ENCODE measurements at regions not wholly inside any gene's neighbourhood (a gene's known extent, or its start where the extent isn't known, plus 50 kb on each side); places are given as distances from the start of the nearest gene placed in this dataset.

DNA sequence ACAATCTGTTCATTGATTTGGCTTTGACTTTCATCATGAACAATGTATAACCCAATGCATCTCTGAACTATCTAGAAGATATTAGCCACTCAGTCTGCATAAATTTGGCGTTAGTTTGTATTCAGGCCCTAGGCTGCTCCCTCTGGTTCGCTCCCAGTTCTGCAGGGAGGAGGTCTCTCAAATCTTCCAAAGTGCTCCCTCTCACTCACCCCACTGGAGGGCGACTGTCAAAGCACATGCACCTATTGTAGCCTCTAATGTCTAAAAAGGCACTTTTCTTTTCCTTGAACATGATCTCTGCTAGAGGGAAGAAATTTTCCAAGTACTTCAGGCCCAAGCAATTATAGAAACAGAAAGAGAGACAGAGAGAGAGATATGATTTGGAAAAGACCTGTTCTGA is 291.5 kb downstream of the TDRD15 start:
- DNase-seq (ENCODE audit: low spot score) = no peak

DNA sequence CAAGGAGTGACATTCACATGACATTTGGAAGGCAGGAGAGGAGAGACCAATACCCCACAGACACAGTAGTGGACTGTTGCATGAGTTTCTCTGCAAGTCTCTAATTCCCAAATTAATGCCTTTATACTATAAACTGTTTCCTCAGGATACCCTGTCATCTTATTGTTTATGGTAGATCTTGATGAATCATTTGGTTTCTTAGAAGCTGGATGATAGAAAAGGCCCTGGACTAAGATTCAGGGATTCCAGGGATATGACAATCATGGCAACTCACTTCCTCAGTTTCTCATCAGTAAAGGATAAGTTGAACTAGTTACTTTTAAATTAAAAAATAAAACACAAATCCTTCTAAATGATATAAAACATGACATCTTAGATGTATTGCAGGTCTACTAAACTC is 292.5 kb downstream of the TDRD15 start:
- DNase-seq (ENCODE audit: low spot score) = no peak
- intact Hi-C loops (cut with DNase I) = no loop called here

More for the DNA sequence above, 291.5 kb downstream of the TDRD15 start:
- intact Hi-C loops (cut with DNase I) = no loop called here

DNA sequence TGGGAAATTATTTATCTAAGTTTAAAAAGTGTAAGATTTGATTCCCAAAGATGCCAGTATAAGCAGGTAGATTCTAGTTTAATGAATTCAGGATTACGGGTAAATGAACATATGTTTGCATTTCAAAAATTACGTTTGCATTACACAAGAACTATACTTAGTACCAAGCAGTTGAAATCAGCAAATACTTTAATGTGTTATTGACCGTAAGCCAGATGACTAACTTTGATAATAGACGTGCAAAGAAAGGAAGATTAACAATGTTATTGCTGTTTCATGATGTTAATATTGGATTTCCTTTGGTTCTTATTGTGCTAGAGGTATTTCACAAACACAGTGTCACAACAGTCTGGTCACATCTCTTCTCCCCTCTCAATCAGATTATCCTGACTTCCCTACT is 294.7 kb downstream of the TDRD15 start:
- intact Hi-C loops (cut with DNase I) = no loop called here
- no peak for DNase-seq (ENCODE audit: low spot score)

DNA sequence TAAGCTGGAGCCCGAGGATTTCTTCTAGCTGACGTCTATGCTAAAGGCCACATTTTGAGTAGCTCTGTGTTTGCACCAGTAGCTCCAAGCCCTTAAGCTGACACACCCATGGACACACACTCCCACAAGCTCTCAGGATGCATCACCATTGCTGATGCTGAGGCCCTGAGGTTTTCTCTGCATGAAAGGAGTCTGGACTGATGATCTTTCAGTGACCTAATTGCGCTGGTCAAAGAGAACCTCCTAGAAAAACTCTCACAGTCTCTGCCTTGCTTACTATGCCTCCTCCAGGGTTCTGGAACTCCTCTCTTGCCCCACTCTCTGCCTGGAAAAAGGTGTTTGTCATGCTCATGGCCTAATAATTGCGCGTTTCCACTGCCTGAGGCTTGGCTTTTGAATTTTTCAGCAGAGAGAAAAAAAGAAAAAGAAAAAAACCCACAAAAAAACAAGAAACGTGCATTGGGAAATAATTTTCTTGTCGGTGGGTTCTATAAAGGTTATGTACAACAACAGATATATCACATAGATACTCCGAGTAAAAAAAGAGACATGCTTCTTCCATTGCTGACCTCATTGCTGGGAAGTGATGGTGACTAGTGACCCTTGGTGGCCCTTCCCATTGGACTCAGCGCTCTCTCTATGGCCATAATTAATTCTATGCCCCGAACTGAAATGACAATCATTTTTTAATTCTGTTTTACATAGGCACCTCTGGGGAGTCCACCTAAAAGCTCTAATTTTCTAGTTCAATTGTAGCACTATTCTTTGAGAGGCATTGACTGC is 297.0 kb downstream of the TDRD15 start:
- DNase-seq (ENCODE audit: low spot score) = no peak
- intact Hi-C loops (cut with DNase I) = no loop called here

DNA sequence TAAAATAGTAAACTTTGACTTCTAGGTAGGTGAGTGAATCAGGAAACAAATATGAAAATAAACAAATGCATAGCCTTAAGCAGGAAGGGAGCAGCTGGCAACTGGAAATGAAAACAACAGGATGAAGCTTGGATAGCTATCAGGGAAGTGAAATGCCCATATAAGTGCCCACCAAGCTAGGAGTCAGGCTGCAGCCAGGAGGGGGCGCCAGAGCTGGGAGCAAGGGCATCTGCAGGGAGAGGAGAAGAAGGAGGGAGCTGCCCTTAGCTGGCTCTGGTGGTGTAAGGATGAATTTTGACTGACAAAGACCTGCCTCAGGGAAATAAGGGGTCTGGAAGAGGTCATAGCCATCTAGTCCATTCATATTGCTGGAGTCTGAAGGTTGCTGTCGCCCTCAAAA is 298.3 kb downstream of the TDRD15 start:
- no peak for DNase-seq (ENCODE audit: low spot score)

DNA sequence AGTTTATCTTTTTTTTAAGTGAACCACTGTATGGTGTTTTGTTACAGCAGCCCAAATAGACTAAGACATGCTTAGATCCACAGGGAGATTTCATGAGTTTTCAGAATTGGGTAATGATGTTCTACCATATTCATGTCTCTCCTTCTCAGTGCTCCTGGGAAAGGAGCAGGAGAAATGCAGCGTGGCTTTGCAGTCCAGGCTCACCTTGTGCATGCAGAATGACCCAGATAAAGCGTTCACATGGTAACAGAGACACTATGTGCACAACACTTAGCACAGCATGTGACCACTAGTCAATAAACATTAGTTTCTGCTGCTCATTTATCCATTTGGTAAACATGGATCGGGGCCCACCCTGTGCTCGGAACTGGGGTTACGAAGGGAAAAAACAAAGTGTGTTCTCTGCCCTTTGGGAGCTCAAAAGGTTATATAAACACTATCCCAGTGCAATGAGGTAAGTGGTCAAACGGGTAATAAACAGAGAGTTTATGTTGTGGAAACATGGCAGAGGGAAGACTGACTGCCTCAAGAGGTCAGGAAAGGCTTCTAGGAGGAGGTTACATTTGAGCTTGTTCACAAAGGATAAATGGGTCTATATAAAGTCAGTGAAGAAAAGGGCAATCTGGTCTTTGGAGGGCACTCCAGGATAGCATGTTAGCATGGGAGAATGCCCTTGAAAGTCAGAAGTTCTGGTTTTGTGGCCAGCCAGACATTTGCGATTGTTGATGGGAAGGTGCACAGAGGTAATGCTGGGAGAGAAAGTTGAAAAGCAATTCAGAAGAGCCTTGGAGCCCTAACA is 299.2 kb downstream of the TDRD15 start:
- intact Hi-C loops (cut with DNase I) = no loop called here
- no peak for DNase-seq (ENCODE audit: low spot score)

More for the DNA sequence above, 298.3 kb downstream of the TDRD15 start:
- intact Hi-C loops (cut with DNase I) = no loop called here

DNA sequence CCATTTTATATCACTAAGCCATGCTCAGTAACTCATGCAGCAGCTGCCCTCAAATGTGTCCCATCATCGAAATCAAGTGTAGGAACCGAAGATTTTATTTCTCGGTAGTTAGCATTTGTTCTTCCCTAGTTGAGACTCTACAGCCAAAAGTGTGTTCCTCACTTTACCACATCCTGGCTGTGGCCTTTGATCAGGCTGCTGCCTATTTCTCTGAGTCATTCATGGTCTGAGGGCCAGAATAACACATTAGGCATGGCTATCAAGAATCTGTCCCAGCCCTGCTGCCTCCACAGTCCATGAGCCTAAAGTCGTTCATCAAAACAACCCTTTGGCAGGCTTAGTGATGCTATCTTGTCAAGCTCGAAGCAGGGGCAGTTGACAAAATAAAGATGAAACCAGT is 300.1 kb downstream of the TDRD15 start:
- intact Hi-C loops (cut with DNase I) = no loop called here
- no peak for DNase-seq (ENCODE audit: low spot score)

DNA sequence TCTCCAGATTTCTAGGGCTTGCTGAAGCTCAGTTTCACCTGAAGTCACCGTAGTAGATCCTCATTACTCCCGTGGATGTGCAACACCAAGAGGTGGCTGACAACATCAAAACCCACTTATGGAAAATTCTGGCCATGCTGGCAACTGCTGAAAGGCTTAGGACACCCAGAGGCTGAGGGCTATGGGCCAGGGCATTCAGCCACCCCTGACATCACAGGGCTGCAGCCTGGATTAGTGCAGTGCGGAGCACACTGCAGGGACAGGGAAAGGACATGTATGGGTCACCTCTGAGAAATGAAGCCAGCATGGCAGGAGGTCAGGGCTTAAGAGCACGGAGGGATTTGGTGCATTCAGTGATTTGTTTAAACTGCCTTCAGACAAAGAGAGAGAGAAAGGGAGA is 300.6 kb downstream of the TDRD15 start:
- intact Hi-C loops (cut with DNase I) = no loop called here
- peak; percentile 85 for DNase-seq (ENCODE audit: low spot score)

DNA sequence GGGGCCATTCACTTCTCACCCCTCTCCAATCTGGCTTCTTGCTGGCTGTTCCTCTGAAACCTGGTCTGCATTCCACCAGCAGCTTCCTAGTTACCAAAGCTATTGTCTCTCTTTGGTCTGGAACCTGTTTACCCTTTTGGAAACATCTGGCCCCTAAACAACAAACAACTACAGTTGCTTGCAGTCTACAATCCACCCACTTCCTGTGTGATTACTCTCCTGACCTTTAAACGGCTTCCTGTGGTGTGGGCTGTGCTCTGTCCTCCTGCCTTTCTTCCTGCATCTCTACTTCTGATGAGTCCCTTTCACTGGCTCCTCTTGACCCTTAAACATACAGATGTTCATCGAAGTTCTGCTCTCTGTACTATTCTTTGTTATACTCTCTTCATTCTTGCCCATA is 303.8 kb downstream of the TDRD15 start:
- intact Hi-C loops (cut with DNase I) = no loop called here
- no peak for DNase-seq (ENCODE audit: low spot score)

DNA sequence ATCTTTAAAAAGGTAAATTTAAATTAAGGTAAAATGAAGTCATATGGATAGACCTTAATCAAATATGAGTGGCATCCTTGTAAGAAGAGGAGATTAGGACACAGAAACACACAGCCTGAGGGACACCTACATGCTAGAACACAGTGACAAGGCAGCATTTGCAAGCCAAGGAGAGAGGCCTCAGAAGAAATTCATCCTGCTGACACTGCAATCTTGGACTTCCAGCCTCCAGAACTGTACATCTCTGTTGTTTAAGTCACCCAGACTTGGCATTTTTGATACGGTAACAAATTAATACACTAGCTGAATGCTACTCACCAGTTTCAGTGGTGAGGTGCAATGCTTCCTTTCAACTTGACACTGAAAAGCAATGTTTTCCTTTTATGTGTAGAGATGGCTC is 305.0 kb downstream of the TDRD15 start:
- DNase-seq (ENCODE audit: low spot score) = no peak
- intact Hi-C loops (cut with DNase I) = no loop called here

DNA sequence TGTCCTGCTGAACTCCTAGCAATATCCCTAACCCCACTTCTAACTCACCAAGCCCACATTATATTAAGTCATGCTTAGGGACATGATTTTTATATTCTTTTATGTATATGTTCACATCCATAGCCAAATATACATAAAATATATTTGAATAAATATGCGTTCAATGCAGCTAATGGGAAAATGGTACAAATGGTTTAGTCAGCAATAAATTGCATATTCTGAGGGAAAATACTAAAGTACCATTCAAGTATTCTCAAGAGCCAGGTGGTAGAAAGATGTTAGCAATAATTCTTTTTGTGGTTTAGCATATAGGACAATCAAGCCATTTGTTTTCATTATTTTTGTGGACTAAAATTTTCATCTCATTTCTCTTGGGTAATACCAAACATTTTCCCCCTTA is 306.0 kb downstream of the TDRD15 start:
- no peak for DNase-seq (ENCODE audit: low spot score)
- intact Hi-C loops (cut with DNase I) = no loop called here

DNA sequence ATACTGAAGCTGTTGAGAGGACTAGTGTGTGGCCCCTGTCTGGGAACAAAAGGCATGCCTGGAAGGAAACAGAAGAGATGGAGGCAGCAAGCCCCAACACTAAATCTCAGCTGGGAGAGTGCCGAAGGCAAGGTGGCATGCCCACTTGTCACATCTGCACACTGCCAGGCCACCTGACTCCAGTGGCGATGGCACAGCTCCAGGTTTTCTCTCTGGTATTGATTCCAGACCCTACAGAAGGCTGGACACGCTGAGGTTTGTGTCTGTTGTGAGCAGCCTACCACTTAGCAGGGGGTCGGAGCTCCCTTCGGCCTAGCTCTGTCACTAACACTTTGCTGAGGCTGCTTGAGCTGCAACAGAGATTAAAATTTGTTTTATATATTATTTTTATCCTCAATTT is 307.3 kb downstream of the TDRD15 start:
- intact Hi-C loops (cut with DNase I) = no loop called here
- no peak for DNase-seq (ENCODE audit: low spot score)

DNA sequence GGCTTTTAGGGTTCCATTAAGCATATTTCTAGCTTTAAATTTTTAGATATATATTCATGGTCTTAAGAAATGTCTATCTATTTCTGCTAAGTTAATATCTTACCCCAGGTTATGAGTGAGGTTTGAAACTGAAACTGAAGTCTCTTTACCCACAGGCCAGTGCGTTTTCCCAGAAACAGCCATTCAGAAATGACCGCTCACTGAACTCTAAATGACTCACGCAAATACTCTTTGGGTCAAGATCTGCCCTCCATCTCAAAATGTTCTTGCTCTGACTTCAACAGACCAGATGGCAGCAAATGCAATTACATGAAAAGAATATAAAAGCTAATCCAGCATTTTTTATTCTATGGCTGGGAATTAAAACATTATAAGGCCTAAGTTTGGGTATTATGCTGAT is 315.2 kb downstream of the TDRD15 start:
- intact Hi-C loops (cut with DNase I) = no loop called here
- no peak for DNase-seq (ENCODE audit: low spot score)

DNA sequence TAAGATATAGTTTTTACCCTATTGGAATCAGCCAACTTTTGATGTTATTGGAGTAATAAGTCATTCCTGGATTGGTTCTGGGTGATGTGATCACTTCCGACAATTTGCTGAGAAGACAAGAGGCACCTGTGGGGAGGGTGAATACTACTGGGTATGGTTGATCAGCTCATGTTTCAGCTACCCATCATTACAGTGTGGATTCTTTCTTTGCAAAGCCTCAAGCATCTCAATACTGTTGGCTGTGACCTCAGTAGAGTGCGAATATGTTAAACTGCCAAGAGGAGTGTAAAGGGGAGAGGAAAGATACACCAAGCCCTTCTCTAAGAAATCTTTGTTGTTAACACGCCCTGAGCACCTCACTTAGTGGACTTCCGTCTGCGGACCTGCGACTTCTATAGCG is 317.7 kb downstream of the TDRD15 start:
- intact Hi-C loops (cut with DNase I) = no loop called here
- DNase-seq (ENCODE audit: low spot score) = no peak

DNA sequence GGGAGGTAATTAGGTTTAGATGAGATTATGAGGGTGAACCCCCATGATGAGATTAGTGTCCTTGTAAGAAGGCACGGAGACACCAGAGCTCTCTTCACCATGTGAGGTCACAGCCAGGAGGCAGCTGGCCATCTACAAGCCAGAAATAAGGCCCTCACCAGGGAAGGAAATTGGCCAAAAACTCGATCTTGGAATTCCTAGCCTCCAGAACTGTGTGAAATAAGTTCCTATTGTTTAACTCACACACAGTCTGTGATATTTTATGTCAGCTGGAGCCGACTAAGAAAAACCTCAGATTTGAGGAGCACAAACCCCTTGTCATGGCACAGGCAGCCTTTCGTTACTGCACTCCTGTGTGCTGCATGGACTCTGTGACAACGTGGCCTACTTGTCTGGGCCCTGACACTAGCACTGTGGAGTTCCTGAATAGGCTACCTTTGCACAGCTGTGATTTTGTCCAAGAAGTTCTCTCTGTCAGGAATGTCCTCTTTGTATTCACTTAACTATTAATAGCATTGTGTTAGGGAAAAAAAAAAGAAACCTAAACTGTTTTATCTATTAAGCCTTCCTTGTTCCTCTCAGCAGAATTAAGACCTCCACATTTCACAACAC is 319.8 kb downstream of the TDRD15 start:
- intact Hi-C loops (cut with DNase I) = no loop called here
- DNase-seq (ENCODE audit: low spot score) = no peak

DNA sequence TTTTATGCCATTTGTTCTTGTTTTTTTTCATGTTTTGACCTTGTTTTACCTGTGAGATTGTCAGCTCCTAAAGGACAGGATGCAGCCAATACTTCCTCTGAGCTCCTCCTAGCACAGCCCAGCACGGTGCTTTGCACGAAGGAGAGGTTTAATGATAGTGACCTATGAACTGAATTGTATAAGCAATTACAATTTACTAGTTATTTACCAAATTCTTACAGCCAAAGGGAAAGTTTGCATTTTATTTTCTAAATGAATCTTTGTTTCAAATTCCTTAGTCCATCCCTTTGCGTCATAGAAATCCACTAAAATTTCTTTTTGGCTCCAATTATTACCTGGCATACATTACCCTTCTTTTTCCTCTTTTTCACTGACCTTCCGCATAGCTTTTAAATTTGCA is 326.1 kb downstream of the TDRD15 start:
- DNase-seq (ENCODE audit: low spot score) = no peak
- intact Hi-C loops (cut with DNase I) = no loop called here

DNA sequence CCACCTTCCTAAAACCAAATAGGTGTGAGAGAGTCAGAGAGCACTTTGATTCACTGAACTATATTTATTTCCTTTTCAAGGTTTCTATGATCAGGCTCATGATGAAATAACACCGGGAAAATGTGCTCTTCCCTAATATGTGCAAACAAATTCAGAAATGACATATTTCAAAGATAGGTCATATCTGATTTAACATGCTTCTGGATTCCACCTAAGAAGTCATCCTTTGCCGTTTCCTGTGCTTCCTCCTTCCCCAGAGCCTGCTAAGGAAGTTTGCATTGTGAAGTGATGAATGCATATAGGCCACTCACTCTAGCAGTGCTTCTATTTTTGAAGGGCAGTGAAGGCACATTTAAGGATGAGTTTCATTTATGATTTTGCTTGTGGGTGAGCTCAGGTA is 327.6 kb downstream of the TDRD15 start:
- DNase-seq (ENCODE audit: low spot score) = no peak
- intact Hi-C loops (cut with DNase I) = no loop called here

DNA sequence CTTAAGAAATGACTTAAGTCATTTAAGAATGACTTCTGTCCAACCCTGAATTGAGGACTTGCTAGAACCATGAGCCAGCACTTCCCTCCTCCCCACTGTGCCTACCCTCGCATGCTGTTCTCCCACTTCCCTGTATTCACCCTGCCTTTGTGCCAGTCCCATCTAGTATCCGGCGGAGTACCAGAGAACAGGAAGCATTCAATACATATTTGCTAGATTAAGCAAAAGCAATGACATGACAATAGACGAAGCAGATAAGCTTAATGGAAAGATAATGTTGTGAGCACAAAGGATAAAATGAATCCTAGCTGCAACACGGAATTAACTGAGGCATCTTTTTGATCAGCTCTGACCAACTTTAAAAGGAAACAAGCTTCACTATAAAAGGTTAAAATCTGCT is 328.5 kb downstream of the TDRD15 start:
- DNase-seq (ENCODE audit: low spot score) = no peak
- intact Hi-C loops (cut with DNase I) = no loop called here

DNA sequence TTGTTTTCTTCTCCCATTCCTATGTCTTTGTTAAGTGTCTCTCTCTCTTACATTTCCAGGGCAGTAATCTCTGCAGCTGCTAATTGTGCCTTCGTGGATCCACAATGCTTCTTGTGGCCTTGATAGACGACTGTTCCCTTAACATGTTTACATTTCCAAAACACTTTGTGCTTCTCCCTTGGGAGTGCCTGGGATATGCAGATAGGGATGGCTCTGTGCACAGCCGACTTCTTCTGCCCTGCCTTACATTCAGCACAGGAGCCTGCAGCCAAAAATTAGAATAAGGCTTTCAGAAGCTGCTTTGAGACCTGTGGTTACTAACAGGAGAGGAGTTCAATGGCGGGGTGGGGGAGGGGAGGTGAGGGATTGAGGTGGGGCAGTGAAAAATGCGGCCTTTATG is 328.9 kb downstream of the TDRD15 start:
- DNase-seq (ENCODE audit: low spot score) = no peak
- intact Hi-C loops (cut with DNase I) = no loop called here

DNA sequence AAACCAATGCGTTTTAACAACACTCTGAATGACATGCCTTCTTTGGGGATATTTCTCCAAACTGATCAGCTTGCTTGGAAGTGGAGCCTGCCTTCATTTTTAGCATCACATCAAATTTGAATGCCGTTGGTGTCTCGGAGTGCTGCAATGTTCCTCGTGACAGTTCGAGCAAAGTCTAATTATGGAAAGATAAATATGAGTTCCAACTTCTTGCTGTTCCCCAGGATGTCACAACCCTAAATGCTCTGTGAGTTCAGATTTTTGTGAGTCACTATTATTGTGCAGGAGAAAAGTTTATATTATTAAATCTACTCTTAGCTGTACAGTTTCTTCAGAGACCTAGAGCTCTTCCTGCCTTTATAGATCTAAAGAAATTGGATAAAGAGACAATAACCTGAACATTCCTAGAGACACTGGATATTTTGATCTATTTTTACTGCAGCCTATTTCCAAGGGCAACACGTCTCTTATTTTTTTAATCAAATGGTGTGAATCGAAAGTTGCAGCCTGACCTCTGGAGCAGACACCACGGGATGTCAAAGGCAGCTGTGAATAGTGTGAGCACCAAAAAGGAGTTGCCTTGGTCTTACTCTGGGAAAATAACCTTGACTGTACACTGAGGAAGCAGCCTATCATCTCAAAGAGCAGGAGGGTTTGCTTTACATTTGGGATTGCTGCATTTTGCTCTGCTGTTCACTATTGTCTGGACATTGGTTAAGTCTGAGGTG is 330.1 kb downstream of the TDRD15 start:
- intact Hi-C loops (cut with DNase I) = no loop called here
- DNase-seq (ENCODE audit: low spot score) = no peak
